Neural cell (in vitro differentiated cells): ENCODE measurements at regions not wholly inside any gene's neighbourhood (a gene's known extent, or its start where the extent isn't known, plus 50 kb on each side); places are given as distances from the start of the nearest gene placed in this dataset.

Source experiments
- CTCF ChIP-seq: fragments of 450-650 bp; IDR thresholded peaks from 2 replicates; pipeline ENCODE4 v1.5.1; 2014; ENCODE audit warnings: antibody characterized with exemption, mild to moderate bottlenecking, moderate library complexity; ENCODE audit not compliant: poor library complexity, severe bottlenecking
- EP300 ChIP-seq: fragments of 450-650 bp; conservative IDR thresholded peaks from 2 replicates; pipeline ENCODE4 v1.6.1; 2014; ENCODE audit warnings: antibody characterized with exemption, mild to moderate bottlenecking, moderate library complexity; ENCODE audit not compliant: poor library complexity, severe bottlenecking
- MXI1 ChIP-seq: fragments of 450-650 bp; conservative IDR thresholded peaks from 2 replicates; pipeline ENCODE4 v1.6.1; 2014; ENCODE audit warnings: antibody characterized with exemption, mild to moderate bottlenecking; ENCODE audit not compliant: poor library complexity, severe bottlenecking

DNA sequence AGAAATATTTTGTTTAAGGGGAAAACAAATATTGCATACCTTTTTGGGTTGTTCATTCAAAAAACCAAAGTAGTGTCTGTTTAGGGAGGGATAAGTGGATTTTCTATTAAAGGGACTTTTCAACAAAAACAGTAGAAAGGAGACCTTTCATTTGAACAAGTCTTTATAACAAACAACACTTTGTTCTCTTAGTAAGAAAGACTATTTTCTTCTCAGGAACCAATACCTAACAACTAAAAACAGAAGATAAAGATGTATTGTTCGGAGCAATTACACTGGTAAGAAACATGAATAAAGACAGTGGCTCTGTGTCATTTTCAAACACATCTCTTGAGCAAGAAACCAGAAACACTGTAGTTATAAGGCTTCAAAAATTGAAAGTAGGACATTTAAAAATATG, 1610.1 kb upstream of the PCDH20 start:
- TF ChIP-seq EP300 (no peak), MXI1 (no peak), CTCF (no peak)
